Cardiac fibroblast (primary cell): ENCODE measurements at regions not wholly inside any gene's neighbourhood (a gene's known extent, or its start where the extent isn't known, plus 50 kb on each side); places are given as distances from the start of the nearest gene placed in this dataset.

Experiments
- DNase-seq, 2 donors: peaks; one replicate each; pipeline versions ENCODE4 v3.0.0 to v3.0.0-alpha.2; 2010; ENCODE audit warnings: low read depth in 2 of 2
- H3K4me3 ChIP-seq, 2 donors: replicated peaks in 1 of 2; 1 replicate in 1 of 2; 2 replicates in 1 of 2; pipeline ENCODE4 v1.5.1; 2011; ENCODE audit warnings: low read depth in 2 of 2, low read length in 2 of 2, mild to moderate bottlenecking in 2 of 2, moderate library complexity in 1 of 2
- CTCF ChIP-seq: IDR thresholded peaks from one replicate; pipeline ENCODE4 v1.5.1; 2011; ENCODE audit warnings: low read depth, mild to moderate bottlenecking, low read length, inconsistent platforms

GRCh38 chr15:99873451-99873850 is 140.2 kb upstream of the LYSMD4 start:
- no peak for TF ChIP-seq CTCF
- H3K4me3 ChIP-seq, result no peak overlapping the region
- no peak for DNase-seq

GRCh38 chr15:99863550-99864198 is 130.4 kb upstream of the LYSMD4 start:
- TF ChIP-seq CTCF, result no peak
- no peak overlapping the region for H3K4me3 ChIP-seq
- no peak for DNase-seq

GRCh38 chr15:99857836-99858235 is 124.6 kb upstream of the LYSMD4 start:
- TF ChIP-seq CTCF, result no peak
- H3K4me3 ChIP-seq, result no peak overlapping the region
- no peak for DNase-seq

- no peak overlapping the region for H3K4me3 ChIP-seq
- DNase-seq, result peak in 1 of 2 donors; percentile 30
- TF ChIP-seq CTCF, result no peak
These were observed 117.3 kb upstream of the LYSMD4 start for GRCh38 chr15:99850517-99850916.

GRCh38 chr15:99845009-99845408 is 111.8 kb upstream of the LYSMD4 start:
- no peak for TF ChIP-seq CTCF
- peak; percentile 23 to 61 for DNase-seq
- H3K4me3 ChIP-seq, result no peak overlapping the region

GRCh38 chr15:99844150-99844549 is 110.9 kb upstream of the LYSMD4 start:
- no peak for TF ChIP-seq CTCF
- DNase-seq, result peak in 1 of 2 donors; percentile 0
- no peak overlapping the region for H3K4me3 ChIP-seq

- no peak overlapping the region for H3K4me3 ChIP-seq
- no peak for DNase-seq
- TF ChIP-seq CTCF, result no peak
These were observed 108.8 kb upstream of the LYSMD4 start for GRCh38 chr15:99842071-99842470.
